Amniotic epithelial cell (primary cell): ENCODE measurements at regions not wholly inside any gene's neighbourhood (a gene's known extent, or its start where the extent isn't known, plus 50 kb on each side); places are given as distances from the start of the nearest gene placed in this dataset.
A peak's percentile ranks its signal among the peaks of the same experiment; 100 is the strongest.

Experiments used
- DNase-seq: peaks from one replicate; pipeline ENCODE4 v3.0.0-alpha.2; 2010; ENCODE audit warnings: low read depth

GRCh38 chrX:109928596-109929335 lies 74.1 kb upstream of the TMEM164 start:
- no peak for DNase-seq

- DNase-seq: no peak
Measured at GRCh38 chrX:109931677-109932076, 71.2 kb upstream of the TMEM164 start.

- DNase-seq: peak; percentile 92
Measured at GRCh38 chrX:109934434-109934833, 68.5 kb upstream of the TMEM164 start.

DNA sequence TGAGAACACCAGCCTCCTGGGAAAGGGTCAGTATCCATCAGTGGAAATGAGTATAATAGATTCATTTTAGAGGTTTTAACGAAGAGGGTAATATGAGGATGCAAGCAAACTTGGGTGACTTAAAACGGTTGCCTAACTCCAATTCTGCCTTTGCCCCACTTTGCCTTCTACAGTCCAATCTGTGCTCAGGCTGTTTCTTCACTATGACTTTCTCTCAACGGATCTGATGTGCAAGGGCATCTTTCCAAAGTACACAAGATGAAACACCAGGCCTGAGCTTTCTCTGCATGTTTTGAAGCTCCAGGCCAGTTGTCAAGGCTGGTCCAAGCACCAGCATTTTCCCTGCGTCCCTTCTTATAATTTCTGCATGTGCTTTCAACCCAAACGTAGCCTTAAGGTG lies 68.0 kb upstream of the TMEM164 start:
- peak; percentile 65 for DNase-seq

GRCh38 chrX:109936114-109936513 lies 66.8 kb upstream of the TMEM164 start:
- DNase-seq: peak; percentile 85

GRCh38 chrX:109936598-109936997 lies 66.3 kb upstream of the TMEM164 start:
- peak; percentile 67 for DNase-seq

GRCh38 chrX:109939498-109939897 lies 63.4 kb upstream of the TMEM164 start:
- no peak for DNase-seq

- DNase-seq: peak; percentile 57
Measured at GRCh38 chrX:109940411-109940810, 62.5 kb upstream of the TMEM164 start.

- DNase-seq: no peak
Measured at GRCh38 chrX:109943092-109943739, 59.7 kb upstream of the TMEM164 start.

- no peak for DNase-seq
Measured at GRCh38 chrX:109943740-109944092, 59.2 kb upstream of the TMEM164 start.

GRCh38 chrX:109952050-109952449 lies 50.9 kb upstream of the TMEM164 start:
- DNase-seq: no peak

DNA sequence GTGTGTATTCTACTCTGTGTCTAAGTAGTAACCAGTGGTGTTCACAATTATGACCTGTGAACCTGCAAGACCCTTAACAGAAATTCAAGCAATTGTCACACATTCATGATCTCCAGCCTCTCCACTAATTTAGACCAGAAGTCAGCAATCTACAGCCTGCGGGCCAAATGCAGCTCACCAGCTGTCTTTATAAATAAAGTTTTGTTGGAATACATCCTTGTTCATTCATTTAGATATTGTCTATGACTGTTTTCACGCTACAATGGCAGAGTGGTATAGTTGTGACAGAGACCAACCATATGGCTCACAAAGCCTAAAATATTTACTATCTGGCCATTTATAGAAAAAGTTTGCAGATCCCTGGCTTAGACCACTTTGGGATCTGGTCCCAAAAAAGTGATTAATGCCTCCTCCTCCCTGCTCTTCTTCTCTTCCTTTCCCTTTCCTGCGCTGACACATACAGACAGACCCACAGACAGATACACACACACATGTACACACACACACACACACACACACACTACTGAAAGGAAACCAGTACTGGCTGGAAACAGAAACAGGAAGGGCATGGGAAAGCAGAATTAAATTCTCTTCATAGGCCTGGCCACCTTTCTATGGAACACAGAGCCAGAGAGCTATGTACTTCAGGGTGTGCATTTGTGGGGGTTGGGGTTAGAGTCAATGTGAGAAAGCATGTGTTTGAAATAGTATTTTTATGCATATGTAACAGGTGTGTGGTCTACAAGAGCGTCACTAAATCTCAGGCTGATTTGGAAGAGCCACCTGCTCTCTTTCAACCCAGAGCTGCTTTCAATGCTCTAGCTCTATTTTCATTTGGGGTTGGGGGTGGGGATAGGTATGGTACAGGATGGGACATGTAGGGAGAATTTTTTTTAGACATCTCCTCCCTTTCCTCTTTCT lies 49.7 kb upstream of the TMEM164 start:
- DNase-seq: no peak
